ENCODE measurements at regions not wholly inside any gene's neighbourhood (a gene's known extent, or its start where the extent isn't known, plus 50 kb on each side); places are given as distances from the start of the nearest gene placed in this dataset.

GRCh38 chr1:109832945-109833344 lies 69.2 kb upstream of the EPS8L3 start:
- TF ChIP-seq CTCF (conservative IDR thresholded peaks at IDR 0.05; ENCODE audit: low read length) = no peak
- no peak for TF ChIP-seq EZH2phosphoT487 (IDR thresholded peaks at IDR 0.05; ENCODE audit: borderline replicate concordance, low read depth, low read length)

Measured in OCI-LY7 (cell line).